Immature natural killer cell (primary cell): ENCODE measurements at regions not wholly inside any gene's neighbourhood (a gene's known extent, or its start where the extent isn't known, plus 50 kb on each side); places are given as distances from the start of the nearest gene placed in this dataset.
A peak's percentile ranks its signal among the peaks of the same experiment; 100 is the strongest.

Experiments used
- DNase-seq, 3 donors: peaks; one replicate each; pipeline ENCODE4 v3.0.0; 2022; ENCODE audit warnings: mixed read lengths in 1 of 3
- H3K27ac Mint-ChIP-seq, 6 donors: one replicate each; pipeline ENCODE4 v1.8.0; 2020; ENCODE audit warnings: mixed read lengths in 6 of 6, mild to moderate bottlenecking in 5 of 6, inconsistent platforms in 4 of 6, moderate library complexity in 3 of 6
- H3K27me3 Mint-ChIP-seq, 3 donors: one replicate each; pipeline ENCODE4 v1.8.0; 2020 to 2021; ENCODE audit warnings: low read depth in 3 of 3, mild to moderate bottlenecking in 3 of 3, mixed read lengths in 3 of 3, moderate library complexity in 3 of 3, inconsistent platforms in 1 of 3
- H3K36me3 Mint-ChIP-seq, 3 donors: one replicate each; pipeline ENCODE4 v1.8.0; 2020; ENCODE audit warnings: mixed read lengths in 3 of 3, inconsistent platforms in 2 of 3, mild to moderate bottlenecking in 2 of 3
- H3K4me1 Mint-ChIP-seq, 2 donors: one replicate each; pipeline ENCODE4 v1.8.0; 2020; ENCODE audit warnings: inconsistent platforms in 2 of 2, mild to moderate bottlenecking in 2 of 2, mixed read lengths in 2 of 2, moderate library complexity in 1 of 2
- H3K4me3 Mint-ChIP-seq, 5 donors: one replicate each; pipeline ENCODE4 v1.8.0; 2020; ENCODE audit warnings: mild to moderate bottlenecking in 5 of 5, mixed read lengths in 5 of 5, inconsistent platforms in 3 of 5, moderate library complexity in 3 of 5
- H3K9me3 Mint-ChIP-seq, 6 donors: one replicate each; pipeline ENCODE4 v1.8.0; 2020; ENCODE audit warnings: mild to moderate bottlenecking in 6 of 6, mixed read lengths in 6 of 6, inconsistent platforms in 4 of 6, moderate library complexity in 3 of 6

DNA sequence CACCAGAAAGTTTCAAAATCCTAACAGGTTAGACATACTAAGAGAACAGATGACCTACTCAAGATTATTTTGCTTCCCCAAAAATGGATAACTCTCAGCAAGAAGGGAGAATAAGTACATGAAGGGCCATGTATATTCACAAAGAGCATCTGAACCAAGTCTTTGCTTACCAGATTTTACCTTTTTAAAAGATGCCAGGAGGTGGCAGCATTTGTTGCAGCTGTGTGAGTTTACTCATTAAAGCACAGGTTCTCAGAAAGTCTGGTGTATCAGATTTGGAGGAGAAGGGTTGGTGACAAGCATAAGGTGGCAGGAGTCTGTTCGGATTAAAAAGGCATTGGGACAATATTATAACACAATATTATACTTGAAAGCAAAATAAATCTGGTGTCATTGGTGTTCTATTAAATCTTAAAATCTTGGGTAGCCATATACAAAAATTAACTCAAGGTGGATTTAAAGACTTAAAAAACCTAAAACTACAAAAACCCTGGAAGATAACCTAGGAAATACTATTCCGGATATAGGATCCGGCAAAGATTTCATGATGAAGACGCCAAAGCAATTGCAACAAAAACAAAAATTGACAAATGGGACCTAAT lies 51.3 kb upstream of the NFKB1 start:
- H3K27me3 Mint-ChIP-seq, result peaks cover 0 to 2% (median 0%) of the 10 kb centered on the region in 3 donors

DNA sequence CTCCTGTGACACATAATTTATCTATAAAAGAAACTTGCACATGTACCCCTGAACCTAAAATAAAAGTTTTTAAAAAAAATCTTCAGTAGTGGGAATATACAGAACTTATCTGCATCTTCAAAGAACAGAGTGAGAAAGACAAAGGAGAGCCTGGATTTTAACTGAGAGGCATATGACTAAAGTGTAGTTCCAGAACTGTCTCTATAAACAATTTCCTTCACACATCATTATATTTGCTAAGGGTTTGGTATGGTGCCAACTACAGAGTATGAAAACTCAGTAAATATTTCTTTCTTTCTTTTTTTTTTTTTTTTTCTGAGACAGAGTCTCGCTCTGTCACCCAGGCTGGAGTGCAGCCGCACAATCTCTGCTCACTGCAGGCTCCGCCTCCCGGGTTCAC lies 49.9 kb upstream of the NFKB1 start:
- no peak overlapping the region for H3K27ac Mint-ChIP-seq
- peaks cover 0 to 5% (median 2%) of the 10 kb centered on the region in 3 donors for H3K27me3 Mint-ChIP-seq
- peaks cover 12 to 15% of the 10 kb centered on the region in 2 donors for H3K4me1 Mint-ChIP-seq
- no peak for DNase-seq
- no peaks in the 10 kb centered on the region for H3K9me3 Mint-ChIP-seq
- H3K36me3 Mint-ChIP-seq, result no peaks in the 10 kb centered on the region
- H3K4me3 Mint-ChIP-seq, result no peak overlapping the region

More for the DNA sequence above, 51.3 kb upstream of the NFKB1 start:
- H3K27ac Mint-ChIP-seq, result no peak overlapping the region
- H3K9me3 Mint-ChIP-seq, result no peaks in the 10 kb centered on the region
- H3K4me3 Mint-ChIP-seq, result no peak overlapping the region
- peak; percentile 41 to 59 (median 56) for DNase-seq
- H3K4me1 Mint-ChIP-seq, result peaks cover 12 to 15% of the 10 kb centered on the region in 2 donors
- no peaks in the 10 kb centered on the region for H3K36me3 Mint-ChIP-seq
